ENCODE measurements at regions not wholly inside any gene's neighbourhood (a gene's known extent, or its start where the extent isn't known, plus 50 kb on each side); places are given as distances from the start of the nearest gene placed in this dataset.
"Not testable (repeated sequence)": the region's sequence is repeated elsewhere in the genome, so short reads cannot be mapped to it uniquely, and the experiment has no call there.

GRCh38 chr12:60760965-60761364 lies 1165.1 kb downstream of the SLC16A7 start:
- DNase-seq: no peak

- not testable (repeated sequence) for DNase-seq
These were observed 1205.3 kb downstream of the SLC16A7 start for GRCh38 chr12:60801166-60801565.

GRCh38 chr12:60803147-60803546 lies 1207.3 kb downstream of the SLC16A7 start:
- DNase-seq: peak; percentile 30

DNA sequence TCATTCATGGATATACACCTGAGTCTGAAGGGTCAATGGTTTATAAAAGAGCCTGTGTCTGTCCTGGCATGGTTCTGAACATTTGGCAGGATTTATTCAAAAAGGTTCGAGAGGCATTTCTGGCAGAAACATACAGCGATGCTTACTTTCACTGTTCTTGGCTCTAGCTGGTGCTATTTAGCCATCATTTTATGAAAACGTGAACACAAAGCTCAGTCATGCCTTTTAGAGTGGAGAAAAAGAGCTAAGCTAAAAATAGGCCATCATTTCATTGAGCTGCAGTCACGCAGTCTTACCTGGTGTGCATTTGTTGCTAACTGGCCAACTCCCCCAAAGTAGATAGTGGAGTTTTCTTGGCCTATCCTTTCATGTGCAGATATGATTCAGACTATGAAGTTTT lies 1209.5 kb downstream of the SLC16A7 start:
- DNase-seq: peak; percentile 3

DNA sequence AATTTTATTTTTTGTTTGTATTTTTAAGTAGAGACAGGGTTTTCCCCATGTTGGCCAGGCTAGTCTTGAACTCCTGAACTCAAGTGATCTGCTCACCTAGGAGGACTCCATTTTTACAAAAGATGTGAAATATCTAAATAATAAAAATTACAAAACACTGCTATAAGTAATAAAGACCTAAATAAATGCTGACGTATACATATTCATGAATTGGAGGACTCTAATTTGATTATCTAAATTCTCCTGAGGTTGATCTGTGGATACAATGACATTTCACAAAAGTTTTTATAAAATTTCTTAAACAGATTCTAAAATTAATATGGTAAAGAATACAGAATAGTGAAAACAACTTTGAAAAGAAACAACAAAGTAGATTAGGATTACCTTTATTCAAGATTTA lies 1224.0 kb downstream of the SLC16A7 start:
- no peak for DNase-seq

DNA sequence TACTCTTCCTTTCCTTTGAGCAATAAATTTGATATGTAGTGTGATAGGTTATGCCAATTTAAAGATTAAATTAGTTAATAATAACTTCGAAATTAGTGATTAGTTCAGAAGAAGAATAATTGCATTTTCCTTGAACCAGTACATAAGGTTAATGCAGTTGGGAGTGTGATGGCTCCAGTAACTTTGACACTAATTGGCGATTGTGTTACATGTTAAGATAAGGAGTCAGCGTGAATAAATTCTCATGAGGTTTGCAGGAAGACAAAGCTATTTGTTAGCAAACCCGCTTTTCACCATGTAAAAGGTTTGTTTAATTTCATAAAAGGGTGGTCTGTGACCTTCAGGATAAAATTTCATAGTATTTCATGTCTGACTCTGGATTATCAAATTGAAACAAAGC lies 1226.8 kb downstream of the SLC16A7 start:
- no peak for DNase-seq

GRCh38 chr12:60830381-60830780 lies 1234.6 kb downstream of the SLC16A7 start:
- no peak for DNase-seq

- no peak for DNase-seq
These were observed 1236.5 kb downstream of the SLC16A7 start for GRCh38 chr12:60832290-60832689.

GRCh38 chr12:60834372-60834771 lies 1238.5 kb downstream of the SLC16A7 start:
- peak; percentile 32 for DNase-seq

DNA sequence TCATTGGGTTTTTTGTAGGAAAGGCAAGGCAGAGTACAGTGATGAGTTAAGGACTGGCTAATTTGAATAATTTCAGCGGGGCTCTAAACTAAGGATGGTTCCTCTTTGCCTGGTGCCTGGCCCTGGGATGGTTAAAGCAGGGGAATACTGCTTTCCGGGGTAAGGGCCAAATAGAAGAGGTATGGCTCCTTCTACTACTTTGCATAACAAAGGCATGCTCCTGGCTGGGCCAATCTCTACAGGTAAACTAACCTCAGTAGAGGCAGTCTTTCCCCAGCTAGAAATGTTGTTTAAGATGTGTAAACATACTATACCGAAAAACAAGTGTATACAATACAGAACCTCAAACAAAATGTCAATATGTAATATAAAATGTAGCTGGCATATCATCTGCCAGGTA lies 1239.0 kb downstream of the SLC16A7 start:
- no peak for DNase-seq

- DNase-seq: no peak
These were observed 1240.8 kb downstream of the SLC16A7 start for GRCh38 chr12:60836651-60837050.

DNA sequence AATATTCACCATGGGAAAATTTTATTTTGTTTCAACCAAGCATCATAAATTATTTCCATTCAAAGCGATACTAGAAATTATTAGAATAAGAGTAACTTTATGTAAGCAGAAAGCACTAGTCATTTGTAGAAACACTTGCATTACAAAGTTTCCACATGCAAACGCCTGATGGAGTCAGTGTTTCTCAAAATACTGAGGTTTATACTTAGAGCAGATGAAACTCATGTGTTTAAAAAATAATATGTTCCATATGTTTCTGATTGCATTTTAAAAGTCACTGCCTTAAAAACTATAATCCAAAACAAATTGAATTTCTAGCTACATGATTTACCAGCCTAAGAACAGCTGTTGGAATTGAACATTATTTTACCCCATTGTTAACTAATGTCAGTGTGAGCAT lies 1246.4 kb downstream of the SLC16A7 start:
- peak; percentile 34 for DNase-seq

DNA sequence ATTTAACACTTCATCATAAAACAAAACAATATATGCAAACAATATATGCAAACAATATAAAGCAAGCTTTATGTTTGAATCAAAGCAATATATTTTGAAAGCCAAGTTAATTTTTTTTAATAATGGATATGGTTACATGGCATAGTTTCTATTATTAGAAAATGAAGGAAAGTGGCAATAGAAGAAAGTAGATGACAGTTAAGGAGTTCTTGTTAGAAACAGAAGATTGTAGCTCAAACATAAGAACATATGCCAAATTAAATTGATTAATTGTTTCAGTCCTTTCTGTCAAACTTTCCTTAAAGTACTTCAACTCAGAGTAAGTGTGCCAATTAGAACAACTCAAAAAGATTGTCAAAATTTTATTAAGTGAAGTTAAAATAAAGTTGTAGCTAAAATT lies 1248.3 kb downstream of the SLC16A7 start:
- no peak for DNase-seq

DNA sequence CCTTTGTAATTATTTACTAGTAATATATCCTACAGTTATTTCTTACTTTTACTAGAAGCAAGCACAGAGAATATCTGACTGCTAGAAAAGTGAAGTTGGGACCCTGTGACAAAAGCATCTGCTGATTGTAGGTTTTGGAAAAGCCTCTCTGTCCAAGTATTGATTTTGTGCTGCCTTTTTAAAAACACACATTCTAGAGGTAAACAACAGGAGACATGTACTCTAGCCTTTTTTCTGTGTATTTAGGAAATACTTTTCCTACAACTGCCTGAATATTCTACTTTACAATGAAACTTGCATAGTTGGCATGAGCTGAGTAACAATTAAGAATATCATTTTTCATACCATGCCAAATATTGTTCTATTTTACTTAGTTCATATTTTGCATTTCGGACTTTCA lies 1249.0 kb downstream of the SLC16A7 start:
- DNase-seq: no peak

DNA sequence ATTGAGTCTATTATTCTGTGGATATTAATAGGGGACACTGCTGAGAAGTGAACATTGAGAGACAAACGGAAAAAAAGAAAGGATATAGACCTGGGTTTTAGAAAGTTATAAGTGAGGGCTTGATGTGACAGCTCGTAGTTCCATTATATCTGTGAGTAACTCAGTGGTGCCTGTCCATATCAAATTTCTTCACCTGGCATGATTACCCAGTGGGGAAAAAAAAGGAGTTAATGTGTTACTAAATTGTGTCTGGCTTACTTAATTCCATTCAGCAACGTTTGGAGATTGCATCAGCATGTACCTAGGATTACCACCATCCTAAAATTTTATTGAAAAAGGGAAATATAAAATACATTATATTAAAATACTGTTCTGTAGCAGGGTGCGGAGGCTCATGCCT lies 1249.9 kb downstream of the SLC16A7 start:
- no peak for DNase-seq

- no peak for DNase-seq
These were observed 1251.5 kb downstream of the SLC16A7 start for GRCh38 chr12:60847281-60847680.

DNA sequence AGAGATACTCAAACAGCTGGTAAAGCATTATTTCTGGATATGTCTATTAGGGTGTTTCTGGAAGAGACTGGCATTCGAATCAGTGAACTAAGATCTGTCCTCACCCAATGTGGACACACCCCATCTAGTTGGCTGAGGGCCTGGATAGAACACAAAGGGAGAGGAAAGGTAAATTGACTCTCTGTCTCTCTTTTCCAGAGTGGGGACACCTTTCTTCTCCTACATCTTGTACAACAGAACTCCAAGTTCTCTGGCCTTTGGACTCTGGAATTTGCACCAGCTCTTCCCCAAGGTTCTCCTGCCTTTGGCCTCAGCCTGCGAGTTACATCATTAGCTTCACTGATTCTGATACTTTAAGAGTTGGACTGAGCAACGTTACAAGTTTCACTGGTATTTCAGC lies 1253.9 kb downstream of the SLC16A7 start:
- no peak for DNase-seq

DNA sequence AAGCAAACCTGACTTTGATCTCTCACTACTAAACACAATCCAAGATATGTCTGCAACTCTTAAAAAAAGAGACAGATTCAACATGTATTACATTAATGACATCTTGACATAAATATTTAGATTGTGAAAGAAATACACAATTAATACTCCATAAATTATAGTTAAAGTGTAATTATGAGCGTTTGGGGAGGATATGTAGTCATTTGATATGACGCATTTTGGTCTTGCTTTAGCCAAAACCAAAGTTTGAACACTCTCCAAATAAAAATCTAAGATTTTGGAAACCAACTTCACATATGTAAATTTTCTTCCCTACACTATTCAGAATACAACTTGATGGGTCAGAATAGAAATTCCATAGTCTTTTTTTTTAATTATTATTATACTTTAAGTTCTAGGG lies 1257.6 kb downstream of the SLC16A7 start:
- DNase-seq: no peak

DNA sequence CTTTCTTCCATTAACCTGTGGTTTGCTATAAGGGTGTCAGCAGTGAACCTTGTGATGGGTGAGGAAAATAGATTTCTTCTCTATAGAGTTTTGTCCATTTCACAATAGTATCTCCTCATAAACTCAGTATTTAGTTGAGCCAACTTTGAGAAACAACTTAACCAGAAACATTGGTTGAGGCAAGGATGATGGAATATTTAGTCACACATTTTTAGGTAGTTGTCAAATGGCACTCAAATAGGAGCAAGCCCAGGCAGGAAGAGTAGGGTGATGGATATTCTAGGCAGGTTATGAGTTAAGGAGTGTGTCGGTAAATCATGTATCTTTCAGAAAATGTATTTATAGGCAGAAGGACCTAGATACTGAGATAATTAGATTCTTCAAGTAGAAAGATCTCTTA lies 1267.6 kb downstream of the SLC16A7 start:
- no peak for DNase-seq

GRCh38 chr12:60872219-60872618 lies 1276.4 kb downstream of the SLC16A7 start:
- no peak for DNase-seq

DNA sequence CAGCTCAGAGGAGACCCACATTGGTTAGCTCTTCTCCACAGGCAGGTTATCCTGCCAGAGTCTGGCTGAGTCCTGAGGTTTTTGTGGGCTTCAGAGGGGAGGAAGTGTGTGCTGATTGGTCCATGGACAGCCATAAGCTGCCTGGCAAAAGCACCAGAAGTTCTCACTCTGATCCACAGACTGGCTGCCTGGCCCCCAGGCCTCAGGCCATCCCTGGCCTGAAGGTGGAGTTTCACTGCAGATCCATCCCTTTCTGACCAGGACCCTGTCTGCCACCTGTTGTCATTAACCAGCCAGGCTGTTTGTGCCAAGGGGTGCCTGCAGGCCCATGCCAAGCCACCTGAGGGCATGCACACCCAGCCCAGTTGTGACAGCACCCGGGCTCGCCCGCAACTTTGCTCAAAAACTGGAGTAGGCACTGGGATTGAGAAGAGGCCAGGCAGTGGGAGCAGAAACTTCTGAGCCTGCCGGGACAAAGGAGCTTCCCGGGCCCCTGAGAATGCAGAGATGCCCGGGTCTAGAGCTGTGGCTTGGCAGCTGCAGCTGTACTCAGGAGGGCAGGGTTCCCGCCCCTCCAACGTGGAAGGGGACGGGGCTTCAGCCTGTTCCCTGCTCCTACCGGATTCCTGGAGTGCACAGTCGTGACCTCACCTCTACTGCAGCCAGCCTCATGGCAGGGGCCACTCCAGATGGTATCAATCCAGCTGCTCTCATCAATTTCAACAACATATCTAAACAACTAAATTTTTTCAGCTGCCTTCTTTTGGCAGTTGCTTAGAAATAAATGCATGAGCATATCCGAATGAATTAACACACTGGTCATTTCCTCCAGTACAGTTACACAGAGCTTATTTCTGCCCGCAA lies 1277.3 kb downstream of the SLC16A7 start:
- no peak for DNase-seq

DNA sequence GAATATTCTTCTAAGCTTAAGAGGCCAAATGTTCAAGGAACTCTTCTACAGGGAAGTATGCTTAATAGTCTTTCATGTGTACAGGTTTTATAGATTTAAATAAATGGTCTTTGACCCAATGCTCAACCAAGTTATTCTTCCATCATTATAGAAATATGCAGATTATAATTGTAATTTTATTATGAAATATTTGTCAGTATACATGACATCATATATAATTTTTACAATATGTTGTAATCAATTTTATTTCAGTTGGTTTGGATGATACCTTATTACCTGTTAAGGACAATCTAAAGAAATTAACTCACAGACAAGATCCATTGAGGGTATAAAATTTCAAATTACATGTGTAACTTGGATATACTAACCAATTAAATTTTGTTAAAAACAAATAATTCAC lies 1278.3 kb downstream of the SLC16A7 start:
- DNase-seq: no peak

GRCh38 chr12:60920841-60921495 lies 1325.1 kb downstream of the SLC16A7 start:
- DNase-seq: no peak

DNA sequence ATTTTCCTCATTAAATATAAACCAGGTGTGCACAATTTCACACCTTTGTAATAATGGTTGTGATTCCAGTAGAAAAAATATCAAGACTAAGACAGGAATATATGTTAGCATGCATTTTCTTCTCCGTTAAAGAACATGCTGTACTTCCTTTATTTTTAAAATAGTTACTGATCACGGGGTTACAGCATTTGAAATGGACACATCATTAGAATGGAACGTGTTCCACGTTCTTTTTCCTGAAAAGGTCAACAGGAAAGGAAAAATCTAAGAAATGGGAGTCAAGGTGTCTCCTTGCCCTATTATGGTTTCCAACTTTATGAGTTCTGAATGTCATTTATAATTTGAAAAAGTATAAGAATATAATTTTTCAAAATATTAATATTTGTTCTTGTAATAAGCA lies 1325.7 kb downstream of the SLC16A7 start:
- no peak for DNase-seq

GRCh38 chr12:60926256-60926655 lies 1330.4 kb downstream of the SLC16A7 start:
- DNase-seq: no peak
